Nephron progenitor cell (in vitro differentiated cells): ENCODE measurements at regions not wholly inside any gene's neighbourhood (a gene's known extent, or its start where the extent isn't known, plus 50 kb on each side); places are given as distances from the start of the nearest gene placed in this dataset.

Source experiments
- DNase-seq: peaks from one replicate; pipeline ENCODE4 v3.0.0; 2021
- H3K27ac Mint-ChIP-seq: 2 replicates; pipeline ENCODE4 v1.8.0; 2021; ENCODE audit warnings: mild to moderate bottlenecking, moderate library complexity, mixed read lengths
- H3K27me3 Mint-ChIP-seq: 2 replicates; pipeline ENCODE4 v1.8.0; 2021; ENCODE audit warnings: mild to moderate bottlenecking, low read depth, mixed read lengths; ENCODE audit not compliant: poor library complexity
- H3K36me3 Mint-ChIP-seq: 2 replicates; pipeline ENCODE4 v1.8.0; 2021; ENCODE audit warnings: low read depth, mixed read lengths
- H3K4me1 Mint-ChIP-seq: 2 replicates; pipeline ENCODE4 v1.8.0; 2021; ENCODE audit warnings: mixed read lengths
- H3K4me3 Mint-ChIP-seq: 2 replicates; pipeline ENCODE4 v1.8.0; 2021; ENCODE audit warnings: mild to moderate bottlenecking, moderate library complexity, mixed read lengths
- H3K9me3 Mint-ChIP-seq: 2 replicates; pipeline ENCODE4 v1.8.0; 2021; ENCODE audit warnings: mild to moderate bottlenecking, moderate library complexity, mixed read lengths
- TF ChIP-seq, protein P1 (sequence below): fragments of 200-600 bp; sonication (generic); IDR thresholded peaks from 2 replicates; pipeline ENCODE4 v1.5.0; 2021; ENCODE audit warnings: antibody characterized with exemption

- Mint-ChIP-seq H3K4me3 (no peak overlapping the region), H3K4me1 (no peaks in the 10 kb centered on the region), H3K36me3 (no peaks in the 10 kb centered on the region), H3K27ac (no peak overlapping the region), H3K9me3 (peaks cover 5% of the 10 kb centered on the region), H3K27me3 (peaks cover 6% of the 10 kb centered on the region)
- TF ChIP-seq, protein P1, sequence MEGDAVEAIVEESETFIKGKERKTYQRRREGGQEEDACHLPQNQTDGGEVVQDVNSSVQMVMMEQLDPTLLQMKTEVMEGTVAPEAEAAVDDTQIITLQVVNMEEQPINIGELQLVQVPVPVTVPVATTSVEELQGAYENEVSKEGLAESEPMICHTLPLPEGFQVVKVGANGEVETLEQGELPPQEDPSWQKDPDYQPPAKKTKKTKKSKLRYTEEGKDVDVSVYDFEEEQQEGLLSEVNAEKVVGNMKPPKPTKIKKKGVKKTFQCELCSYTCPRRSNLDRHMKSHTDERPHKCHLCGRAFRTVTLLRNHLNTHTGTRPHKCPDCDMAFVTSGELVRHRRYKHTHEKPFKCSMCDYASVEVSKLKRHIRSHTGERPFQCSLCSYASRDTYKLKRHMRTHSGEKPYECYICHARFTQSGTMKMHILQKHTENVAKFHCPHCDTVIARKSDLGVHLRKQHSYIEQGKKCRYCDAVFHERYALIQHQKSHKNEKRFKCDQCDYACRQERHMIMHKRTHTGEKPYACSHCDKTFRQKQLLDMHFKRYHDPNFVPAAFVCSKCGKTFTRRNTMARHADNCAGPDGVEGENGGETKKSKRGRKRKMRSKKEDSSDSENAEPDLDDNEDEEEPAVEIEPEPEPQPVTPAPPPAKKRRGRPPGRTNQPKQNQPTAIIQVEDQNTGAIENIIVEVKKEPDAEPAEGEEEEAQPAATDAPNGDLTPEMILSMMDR = no peak
- no peak for DNase-seq
These were observed 734.7 kb downstream of the IRX1 start for GRCh38 chr5:4330327-4330726.

GRCh38 chr5:4335078-4335477 is 739.4 kb downstream of the IRX1 start:
- no peak overlapping the region for H3K4me3 Mint-ChIP-seq
- H3K9me3 Mint-ChIP-seq = peaks cover 15% of the 10 kb centered on the region
- peaks cover 8% of the 10 kb centered on the region for H3K4me1 Mint-ChIP-seq
- TF ChIP-seq, protein P1 = no peak
- DNase-seq = no peak
- peaks cover 4% of the 10 kb centered on the region for H3K27me3 Mint-ChIP-seq
- H3K36me3 Mint-ChIP-seq = no peaks in the 10 kb centered on the region
- no peak overlapping the region for H3K27ac Mint-ChIP-seq

GRCh38 chr5:4337519-4337918 is 741.9 kb downstream of the IRX1 start:
- TF ChIP-seq, protein P1 = no peak
- Mint-ChIP-seq H3K9me3 (peaks cover 14% of the 10 kb centered on the region), H3K4me3 (no peak overlapping the region), H3K27me3 (peaks cover 4% of the 10 kb centered on the region), H3K36me3 (no peaks in the 10 kb centered on the region), H3K4me1 (peaks cover 8% of the 10 kb centered on the region), H3K27ac (no peak overlapping the region)
- no peak for DNase-seq

DNA sequence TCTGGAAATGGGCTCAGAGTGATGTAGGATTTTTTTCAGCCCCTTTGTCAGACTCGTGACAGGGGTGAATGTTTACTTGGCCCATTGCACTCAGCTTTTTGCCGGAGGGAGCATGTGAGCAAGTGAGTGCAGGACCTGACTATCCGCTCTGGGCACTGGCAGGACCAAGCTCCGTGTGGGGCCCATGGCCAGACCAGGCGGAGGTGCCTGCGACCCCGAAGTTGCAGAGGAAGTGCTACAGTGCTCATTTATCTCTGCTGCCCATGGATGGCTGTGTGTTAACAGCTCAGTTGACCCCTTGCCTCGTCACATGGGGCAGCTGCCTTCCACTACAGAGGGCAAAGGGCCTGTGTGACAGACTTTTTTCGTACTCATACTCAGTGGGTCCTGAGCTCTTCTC is 744.3 kb downstream of the IRX1 start:
- no peak for DNase-seq
- H3K27ac Mint-ChIP-seq = no peak overlapping the region
- peaks cover 8% of the 10 kb centered on the region for H3K4me1 Mint-ChIP-seq
- TF ChIP-seq, protein P1 = no peak
- peaks cover 13% of the 10 kb centered on the region for H3K9me3 Mint-ChIP-seq
- H3K27me3 Mint-ChIP-seq = peaks cover 4% of the 10 kb centered on the region
- no peaks in the 10 kb centered on the region for H3K36me3 Mint-ChIP-seq
- no peak overlapping the region for H3K4me3 Mint-ChIP-seq

- Mint-ChIP-seq H3K9me3 (no peaks in the 10 kb centered on the region), H3K27me3 (no peaks in the 10 kb centered on the region)
These were observed 750.2 kb downstream of the IRX1 start for GRCh38 chr5:4345850-4346249.

GRCh38 chr5:4348423-4348822 is 752.8 kb downstream of the IRX1 start:
- Mint-ChIP-seq H3K4me1 (no peaks in the 10 kb centered on the region), H3K36me3 (peaks cover 3% of the 10 kb centered on the region), H3K27me3 (peaks cover 5% of the 10 kb centered on the region), H3K27ac (no peak overlapping the region), H3K9me3 (peaks cover 12% of the 10 kb centered on the region), H3K4me3 (no peak overlapping the region)
- no peak for DNase-seq
- TF ChIP-seq, protein P1 = no peak

More at GRCh38 chr5:4345850-4346249, 750.2 kb downstream of the IRX1 start:
- H3K27ac Mint-ChIP-seq = no peak overlapping the region
- no peaks in the 10 kb centered on the region for H3K36me3 Mint-ChIP-seq
- no peak for DNase-seq
- TF ChIP-seq, protein P1 = no peak
- H3K4me1 Mint-ChIP-seq = no peaks in the 10 kb centered on the region
- H3K4me3 Mint-ChIP-seq = no peak overlapping the region
